T1000 (cell line): ENCODE measurements at regions not wholly inside any gene's neighbourhood (a gene's known extent, or its start where the extent isn't known, plus 50 kb on each side); places are given as distances from the start of the nearest gene placed in this dataset.

Experiments
- DNase-seq: peaks from one replicate; lab custom pipeline; 2025; ENCODE audit warnings: mixed read lengths; lab: John Stamatoyannopoulos, UW

GRCh38 chr13:81800433-81800832, 1459.5 kb upstream of the SPRY2 start:
- no peak for DNase-seq

GRCh38 chr13:81795710-81796109, 1454.8 kb upstream of the SPRY2 start:
- no peak for DNase-seq

- DNase-seq, result no peak
Observed at GRCh38 chr13:81791641-81792040, 1450.7 kb upstream of the SPRY2 start.

- DNase-seq, result no peak
Observed at GRCh38 chr13:81781471-81781870, 1440.5 kb upstream of the SPRY2 start.

- DNase-seq, result no peak
Observed at GRCh38 chr13:81779876-81780275, 1439.0 kb upstream of the SPRY2 start.

GRCh38 chr13:81778350-81778749, 1437.4 kb upstream of the SPRY2 start:
- DNase-seq, result no peak

- DNase-seq, result no peak
Observed at GRCh38 chr13:81773263-81773662, 1432.3 kb upstream of the SPRY2 start.

- DNase-seq, result no peak
Observed at GRCh38 chr13:81771951-81772350, 1431.0 kb upstream of the SPRY2 start.

- no peak for DNase-seq
Observed at GRCh38 chr13:81770868-81771505, 1430.1 kb upstream of the SPRY2 start.

GRCh38 chr13:81762449-81762848, 1421.5 kb upstream of the SPRY2 start:
- no peak for DNase-seq

GRCh38 chr13:81760316-81760715, 1419.4 kb upstream of the SPRY2 start:
- DNase-seq, result no peak

- DNase-seq, result no peak
Observed at GRCh38 chr13:81757348-81757970, 1416.5 kb upstream of the SPRY2 start.

GRCh38 chr13:81745391-81745790, 1404.5 kb upstream of the SPRY2 start:
- DNase-seq, result no peak

GRCh38 chr13:81738364-81738763, 1397.4 kb upstream of the SPRY2 start:
- DNase-seq, result no peak

GRCh38 chr13:81726037-81726726, 1385.3 kb upstream of the SPRY2 start:
- DNase-seq, result no peak

- no peak for DNase-seq
Observed at GRCh38 chr13:81722456-81722855, 1381.5 kb upstream of the SPRY2 start.

- DNase-seq, result no peak
Observed at GRCh38 chr13:81721400-81721799, 1380.5 kb upstream of the SPRY2 start.

GRCh38 chr13:81714513-81714912, 1373.6 kb upstream of the SPRY2 start:
- no peak for DNase-seq

- DNase-seq, result no peak
Observed at GRCh38 chr13:81713201-81713600, 1372.3 kb upstream of the SPRY2 start.

GRCh38 chr13:81697826-81698225, 1356.9 kb upstream of the SPRY2 start:
- no peak for DNase-seq

- no peak for DNase-seq
Observed at GRCh38 chr13:81686877-81687276, 1346.0 kb upstream of the SPRY2 start.

- DNase-seq, result no peak
Observed at GRCh38 chr13:81683521-81683920, 1342.6 kb upstream of the SPRY2 start.

- no peak for DNase-seq
Observed at GRCh38 chr13:81682081-81682630, 1341.2 kb upstream of the SPRY2 start.
